K562 (cell line): ENCODE measurements at regions not wholly inside any gene's neighbourhood (a gene's known extent, or its start where the extent isn't known, plus 50 kb on each side); places are given as distances from the start of the nearest gene placed in this dataset.

ENCODE experiments used
- ATAC-seq: fragments of 200-7000 bp; cut with Tn5 transposase; 3 replicates; pipeline ENCODE4 v1.9.1; 2020; ENCODE audit warnings: moderate library complexity
- BruUV-seq: library from RNA; stranded (reverse); fragments of 400-500 nt; replicated peaks from 2 replicates; lab custom pipeline; 2021; lab: Mats Ljungman, UMichigan
- CTCF ChIA-PET: fragments of 300-600 bp; formaldehyde crosslinking; extraction: SDS; loops from one replicate; lab custom pipeline; 2021; ENCODE audit warnings: low intra/inter-chr PET ratio; lab: Yijun Ruan, JAX
- POLR2A ChIA-PET: fragments of 300-600, 350-650 bp; sonication (Branson Sonifier 250); formaldehyde crosslinking; extraction: SDS; loops from one replicate; lab custom pipeline; 2021; ENCODE audit warnings: antibody characterized with exemption, inconsistent platforms; lab: Yijun Ruan, JAX
- DNase-seq, 4 experiments: peaks; one replicate each; pipeline versions ENCODE4 v3.0.0 to v3.0.0-alpha.2; 2011 to 2018; ENCODE audit warnings: low spot score in 3 of 4, mixed read lengths in 3 of 4; ENCODE audit errors: extremely low read depth in 1 of 4
- FAIRE-seq: peaks from 2 replicates; lab custom pipeline; 2011; peaks lifted over from hg19 to GRCh38; lab: Jason Lieb, UNC
- H2AFZ ChIP-seq: 2 replicates; pipeline ENCODE4 v1.6.0; 2011; ENCODE audit warnings: low read depth, low read length, control low read depth, inconsistent platforms
- H3K27ac ChIP-seq: fragments of 200-600 bp; 3 replicates; pipeline ENCODE4 v1.8.0; 2011; ENCODE audit warnings: low read depth, mild to moderate bottlenecking, control low read depth, inconsistent platforms, low read length, moderate library complexity, mixed read lengths; ENCODE audit errors: extremely low read depth
- H3K27me3 ChIP-seq, 2 experiments: fragments of 300-600 bp in 1 of 2; 2 replicates in 1 of 2; 3 replicates in 1 of 2; pipeline versions ENCODE4 v1.6.0 to v1.8.0; 2011; ENCODE audit warnings: inconsistent platforms in 2 of 2, low read length in 2 of 2, mild to moderate bottlenecking in 1 of 2, mixed read lengths in 1 of 2, moderate library complexity in 1 of 2; ENCODE audit not compliant: control insufficient read depth in 2 of 2, insufficient read depth in 2 of 2
- H3K36me3 ChIP-seq: fragments of 300-600 bp; 3 replicates; pipeline ENCODE4 v1.8.0; 2011; ENCODE audit warnings: mild to moderate bottlenecking, low read length, inconsistent platforms; ENCODE audit not compliant: control insufficient read depth, insufficient read depth
- H3K4me1 ChIP-seq, 2 experiments: fragments of 200-600 bp in 1 of 2; replicated peaks in 1 of 2; 2 replicates in 1 of 2; 3 replicates in 1 of 2; pipeline versions ENCODE4 v1.5.1 to v1.8.0; 2011; ENCODE audit warnings: inconsistent platforms in 2 of 2, low read length in 2 of 2, mild to moderate bottlenecking in 1 of 2, mixed read lengths in 1 of 2, moderate library complexity in 1 of 2; ENCODE audit not compliant: control insufficient read depth in 2 of 2, insufficient read depth in 2 of 2
- H3K4me2 ChIP-seq: 2 replicates; pipeline ENCODE4 v1.6.1; 2011; ENCODE audit warnings: low read length, control low read depth, inconsistent platforms, mixed read lengths; ENCODE audit not compliant: insufficient read depth
- H3K4me3 ChIP-seq: fragments of 200-600 bp; sonication (generic), shearing (Covaris generic); 2 replicates; pipeline ENCODE4 v1.5.1; 2016; ENCODE audit warnings: control low read depth, inconsistent platforms
- H3K79me2 ChIP-seq: fragments of 200-600 bp; 3 replicates; pipeline ENCODE4 v1.8.0; 2011; ENCODE audit warnings: low read length, inconsistent platforms; ENCODE audit not compliant: control insufficient read depth, insufficient read depth
- H3K9ac ChIP-seq, 2 experiments: 2 replicates each; pipeline versions ENCODE4 v1.6.0 to v1.6.1; 2011; ENCODE audit warnings: low read depth in 2 of 2, low read length in 2 of 2, control low read depth in 1 of 2, inconsistent platforms in 1 of 2, mild to moderate bottlenecking in 1 of 2, mixed read lengths in 1 of 2; ENCODE audit not compliant: insufficient read depth in 1 of 2
- H3K9me1 ChIP-seq: one replicate; pipeline ENCODE4 v1.6.0; 2011; ENCODE audit warnings: inconsistent platforms, mild to moderate bottlenecking, low read length, moderate library complexity; ENCODE audit not compliant: control insufficient read depth, insufficient read depth
- H3K9me3 ChIP-seq: replicated peaks from 2 replicates; pipeline ENCODE4 v1.5.1; 2011; ENCODE audit warnings: low read depth, low read length, inconsistent platforms; ENCODE audit not compliant: control insufficient read depth, insufficient read depth
- H4K20me1 ChIP-seq: replicated peaks from 2 replicates; pipeline ENCODE4 v1.6.1; 2011; ENCODE audit warnings: low read length, inconsistent platforms, mixed read lengths; ENCODE audit not compliant: control insufficient read depth, insufficient read depth
- CBX8 ChIP-seq: fragments of 200-600 bp; sonication (generic); IDR thresholded peaks from 2 replicates; pipeline ENCODE4 v1.6.1; 2012; ENCODE audit warnings: borderline replicate concordance, mixed run types, low read depth, mild to moderate bottlenecking, moderate library complexity, mixed read lengths, low read length, control low read depth, inconsistent platforms; ENCODE audit not compliant: poor library complexity, severe bottlenecking; ENCODE audit errors: extremely low read depth
- CCAR2 ChIP-seq: fragments of 200-400 bp; formaldehyde crosslinking; IDR thresholded peaks from 2 replicates; pipeline ENCODE4 v1.6.1; 2017; ENCODE audit warnings: mild to moderate bottlenecking, low read depth, low read length
- DACH1 ChIP-seq: fragments of 450-650 bp; IDR thresholded peaks from 2 replicates; pipeline ENCODE4 v1.6.1; 2018; ENCODE audit not compliant: partially characterized antibody
- DEAF1 ChIP-seq: fragments of 450-650 bp; formaldehyde crosslinking; IDR thresholded peaks from 2 replicates; pipeline ENCODE4 v1.4.0; 2020; ENCODE audit warnings: mild to moderate bottlenecking, moderate library complexity
- HNRNPH1 ChIP-seq: fragments of 200-400 bp; formaldehyde crosslinking; optimal IDR thresholded peaks from 2 replicates; pipeline ENCODE3; 2017; ENCODE audit warnings: low read depth, mild to moderate bottlenecking, low read length, moderate library complexity
- ILF3 ChIP-seq: fragments of 450-650 bp; IDR thresholded peaks from 2 replicates; pipeline ENCODE4 v1.6.1; 2018; ENCODE audit warnings: antibody characterized with exemption, mild to moderate bottlenecking, moderate library complexity, borderline replicate concordance
- LCOR ChIP-seq: sonication (generic); formaldehyde crosslinking; IDR thresholded peaks from 2 replicates; pipeline ENCODE4 v1.8.0; 2022; ENCODE audit warnings: mild to moderate bottlenecking, missing genetic modification reagents
- MAX ChIP-seq: sonication (generic); formaldehyde crosslinking; IDR thresholded peaks from 2 replicates; pipeline ENCODE4 v1.9.0; 2022; ENCODE audit warnings: mild to moderate bottlenecking, missing genetic modification reagents
- PKNOX1 ChIP-seq: fragments of 450-650 bp; IDR thresholded peaks from 2 replicates; pipeline ENCODE4 v1.6.1; 2016
- RBBP5 ChIP-seq: fragments of 200-600 bp; sonication (generic); IDR thresholded peaks from 2 replicates; pipeline ENCODE4 v1.6.1; 2012; ENCODE audit warnings: borderline replicate concordance, mild to moderate bottlenecking, low read length, control low read depth, inconsistent platforms; ENCODE audit not compliant: insufficient read depth, poor library complexity, severe bottlenecking
- TCF7 ChIP-seq: sonication (generic); IDR thresholded peaks from 2 replicates; pipeline ENCODE4 v1.6.1; 2016; ENCODE audit warnings: antibody characterized with exemption, borderline replicate concordance
- ZNF174 ChIP-seq: fragments of 250-450 bp; sonication (Bioruptor Pico); IDR thresholded peaks from 2 replicates; pipeline ENCODE4 v1.4.0; 2020; ENCODE audit warnings: mild to moderate bottlenecking
- ZNF584 ChIP-seq: fragments of 200-800 bp; sonication (Bioruptor generic); IDR thresholded peaks from 2 replicates; pipeline ENCODE4 v1.6.1; 2016; ENCODE audit warnings: low read depth, mild to moderate bottlenecking, missing genetic modification characterization, missing compliant biosample characterization
- ZNF75A ChIP-seq: fragments of 450-650 bp; formaldehyde crosslinking; IDR thresholded peaks from 2 replicates; pipeline ENCODE4 v1.4.0; 2020; ENCODE audit warnings: mild to moderate bottlenecking
- ZZZ3 ChIP-seq: fragments of 450-650 bp; IDR thresholded peaks from 2 replicates; pipeline ENCODE4 v1.6.1; 2016; ENCODE audit warnings: antibody characterized with exemption, mild to moderate bottlenecking, moderate library complexity
- WGBS: fragments of 100-300 bp; shearing (Covaris generic); methylation state at CpG from one replicate; pipeline ENCODE4 v1.1.6; 2016; ENCODE audit warnings: low coverage, mixed read lengths; ENCODE audit not compliant: insufficient coverage; ENCODE audit errors: missing lambda C conversion rate; 5-methylcytosine and 5-hydroxymethylcytosine counted together
- in situ Hi-C: fragments of 300-500 bp; cut with MboI; formaldehyde crosslinking; loops from 4 replicates; pipeline ENCODE4 v1.15.0; 2018; ENCODE audit warnings: inconsistent platforms, mixed read lengths
- intact Hi-C: fragments of 100-400 bp; cut with micrococcal nuclease; formaldehyde crosslinking; loops from 2 replicates; pipeline ENCODE4 v1.14.2; 2022
- TF ChIP-seq, protein P1 (sequence below): sonication (generic); formaldehyde crosslinking; IDR thresholded peaks from 2 replicates; pipeline ENCODE4 v1.8.1; 2023; ENCODE audit warnings: mild to moderate bottlenecking, missing genetic modification reagents
- TF ChIP-seq, protein P2 (sequence below): fragments of 450-650 bp; IDR thresholded peaks from 2 replicates; pipeline ENCODE4 v1.6.1; 2016; ENCODE audit warnings: low read depth, mild to moderate bottlenecking, moderate library complexity

DNA sequence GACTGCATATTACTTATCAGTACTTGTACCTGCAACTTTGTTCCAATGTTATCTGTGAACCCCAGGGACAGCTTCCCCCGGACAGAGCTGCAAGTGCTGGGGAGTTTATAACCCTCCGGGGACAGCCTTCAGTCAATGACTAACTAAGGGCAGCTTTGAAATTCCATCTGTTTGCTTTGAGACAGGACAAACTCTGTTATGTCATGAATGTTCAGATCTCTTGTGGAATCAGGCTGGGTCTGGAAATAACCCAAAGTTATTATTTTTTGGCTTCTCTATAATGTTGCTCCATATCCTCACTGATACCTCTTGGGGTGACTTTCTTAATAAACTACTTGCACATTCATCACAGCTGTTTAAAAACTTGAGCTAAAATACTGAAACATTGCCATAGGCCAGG, 617.5 kb upstream of the TLE4 start (continued):
- TF ChIP-seq DEAF1 (CRISPR knock-in tag) (no peak), DACH1 (no peak), ILF3 (no peak), CBX8 (no peak), CCAR2 (no peak)
- TF ChIP-seq, protein P1, sequence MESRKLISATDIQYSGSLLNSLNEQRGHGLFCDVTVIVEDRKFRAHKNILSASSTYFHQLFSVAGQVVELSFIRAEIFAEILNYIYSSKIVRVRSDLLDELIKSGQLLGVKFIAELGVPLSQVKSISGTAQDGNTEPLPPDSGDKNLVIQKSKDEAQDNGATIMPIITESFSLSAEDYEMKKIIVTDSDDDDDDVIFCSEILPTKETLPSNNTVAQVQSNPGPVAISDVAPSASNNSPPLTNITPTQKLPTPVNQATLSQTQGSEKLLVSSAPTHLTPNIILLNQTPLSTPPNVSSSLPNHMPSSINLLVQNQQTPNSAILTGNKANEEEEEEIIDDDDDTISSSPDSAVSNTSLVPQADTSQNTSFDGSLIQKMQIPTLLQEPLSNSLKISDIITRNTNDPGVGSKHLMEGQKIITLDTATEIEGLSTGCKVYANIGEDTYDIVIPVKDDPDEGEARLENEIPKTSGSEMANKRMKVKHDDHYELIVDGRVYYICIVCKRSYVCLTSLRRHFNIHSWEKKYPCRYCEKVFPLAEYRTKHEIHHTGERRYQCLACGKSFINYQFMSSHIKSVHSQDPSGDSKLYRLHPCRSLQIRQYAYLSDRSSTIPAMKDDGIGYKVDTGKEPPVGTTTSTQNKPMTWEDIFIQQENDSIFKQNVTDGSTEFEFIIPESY (CRISPR knock-in tag), result no peak

- intact Hi-C loops, result no loop called here
- no peak overlapping the region for H3K9ac ChIP-seq
- POLR2A ChIA-PET, result no interaction called here
- 11% methylated on average over 2 of the region's 2 CpGs for WGBS
- H4K20me1 ChIP-seq, result no peaks in the 10 kb centered on the region
- no peaks in the 10 kb centered on the region for H3K9me1 ChIP-seq
- H3K9me3 ChIP-seq, result no peaks in the 10 kb centered on the region
- H3K4me1 ChIP-seq, result no peaks in the 10 kb centered on the region
- H3K27me3 ChIP-seq, result no peaks in the 10 kb centered on the region
- H3K79me2 ChIP-seq, result no peaks in the 10 kb centered on the region
- no peak overlapping the region for H3K4me3 ChIP-seq
- ATAC-seq (no peak), DNase-seq (peak in 1 of 4 experiments; percentile 0), FAIRE-seq (no peak)
- in situ Hi-C loops, result no loop called here
- no peaks in the 10 kb centered on the region for H3K36me3 ChIP-seq
- H2AFZ ChIP-seq, result no peak overlapping the region
- no peak overlapping the region for H3K4me2 ChIP-seq
- CTCF ChIA-PET, result no interaction called here
- no TSS peak for BruUV-seq
- H3K27ac ChIP-seq, result no peak overlapping the region
- no peak for TF ChIP-seq ZNF174
- no peak for TF ChIP-seq ZZZ3
- no peak for TF ChIP-seq PKNOX1
- no peak for TF ChIP-seq ZNF584 (CRISPR knock-in tag)
- TF ChIP-seq ZNF75A (CRISPR knock-in tag), result no peak
- TF ChIP-seq LCOR (CRISPR knock-in tag), result no peak
- no peak for TF ChIP-seq HNRNPH1
- no peak for TF ChIP-seq RBBP5
- TF ChIP-seq TCF7, result no peak
- no peak for TF ChIP-seq MAX (CRISPR knock-in tag)
- TF ChIP-seq, protein P2, sequence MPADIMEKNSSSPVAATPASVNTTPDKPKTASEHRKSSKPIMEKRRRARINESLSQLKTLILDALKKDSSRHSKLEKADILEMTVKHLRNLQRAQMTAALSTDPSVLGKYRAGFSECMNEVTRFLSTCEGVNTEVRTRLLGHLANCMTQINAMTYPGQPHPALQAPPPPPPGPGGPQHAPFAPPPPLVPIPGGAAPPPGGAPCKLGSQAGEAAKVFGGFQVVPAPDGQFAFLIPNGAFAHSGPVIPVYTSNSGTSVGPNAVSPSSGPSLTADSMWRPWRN, result no peak
Measured at GRCh38 chr9:78958892-78959291, 612.9 kb upstream of the TLE4 start.
